ENCODE measurements at regions not wholly inside any gene's neighbourhood (a gene's known extent, or its start where the extent isn't known, plus 50 kb on each side); places are given as distances from the start of the nearest gene placed in this dataset.

DNA sequence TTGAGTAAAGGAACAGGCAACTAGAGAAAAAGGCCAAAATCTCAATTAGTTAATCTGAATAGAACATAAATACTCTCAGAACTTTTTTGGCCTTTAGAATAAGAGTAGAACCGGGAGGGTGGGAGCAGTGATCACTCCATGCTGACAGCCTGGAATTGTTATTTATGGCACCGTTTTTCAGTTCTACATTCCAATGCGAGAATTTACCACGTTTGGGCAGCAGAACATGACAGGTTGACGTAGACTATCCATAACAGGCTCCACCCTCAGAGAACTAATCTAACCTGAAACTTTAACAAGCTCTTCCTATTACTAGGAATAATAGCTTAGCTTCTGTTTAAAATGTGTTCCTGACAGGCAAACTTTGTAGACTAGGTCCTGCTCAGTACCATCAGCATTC lies 379.1 kb downstream of the SEC23A start:
- intact Hi-C loops (cut with micrococcal nuclease; ENCODE audit: unreplicated experiment): no loop called here
- CTCF ChIA-PET: interaction anchor here (1.9 kb wide), 1 partner anchor 144 kb away, joined by 5 read pairs; no protein-coding TSS in a partner anchor

DNA sequence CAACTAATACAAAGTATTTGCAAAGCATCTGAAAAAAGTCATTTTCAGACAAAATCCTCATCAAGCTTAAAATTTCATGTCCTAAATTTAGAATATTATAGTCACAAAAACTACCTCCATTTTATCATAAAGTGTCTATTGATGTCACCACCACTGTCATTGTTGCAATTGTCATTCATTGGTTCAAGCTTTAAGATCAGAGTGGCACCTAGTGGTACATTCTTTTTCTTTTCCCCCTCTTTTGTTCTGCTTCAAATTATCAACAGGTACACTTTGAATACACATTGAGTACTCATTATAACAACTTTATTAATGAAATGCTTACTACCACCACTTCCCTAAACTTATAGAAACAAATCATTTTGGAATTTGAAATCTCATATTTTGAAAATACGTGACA lies 379.8 kb downstream of the SEC23A start:
- POLR2A ChIA-PET: no interaction called here
- Histone ChIP-seq H3K27me3 (ENCODE audit: control insufficient read depth, insufficient read depth, low read length) (no peaks in the 10 kb centered on the region), H3K9me3 (ENCODE audit: control insufficient read depth, insufficient read depth, low read depth, low read length) (no peaks in the 10 kb centered on the region), H3K4me3 (ENCODE audit: low read depth in 2 of 2, low read length in 2 of 2) (no peak overlapping the region), H3K4me1 (ENCODE audit: control insufficient read depth, insufficient read depth, low read length) (no peaks in the 10 kb centered on the region), H3K36me3 (ENCODE audit: control insufficient read depth, insufficient read depth, low read length) (no peaks in the 10 kb centered on the region), H3K27ac (ENCODE audit: low read length) (no peak overlapping the region)
- no peak for DNase-seq (ENCODE audit: low read depth, low spot score)
- no peak for ATAC-seq
- TF ChIP-seq, protein P1, sequence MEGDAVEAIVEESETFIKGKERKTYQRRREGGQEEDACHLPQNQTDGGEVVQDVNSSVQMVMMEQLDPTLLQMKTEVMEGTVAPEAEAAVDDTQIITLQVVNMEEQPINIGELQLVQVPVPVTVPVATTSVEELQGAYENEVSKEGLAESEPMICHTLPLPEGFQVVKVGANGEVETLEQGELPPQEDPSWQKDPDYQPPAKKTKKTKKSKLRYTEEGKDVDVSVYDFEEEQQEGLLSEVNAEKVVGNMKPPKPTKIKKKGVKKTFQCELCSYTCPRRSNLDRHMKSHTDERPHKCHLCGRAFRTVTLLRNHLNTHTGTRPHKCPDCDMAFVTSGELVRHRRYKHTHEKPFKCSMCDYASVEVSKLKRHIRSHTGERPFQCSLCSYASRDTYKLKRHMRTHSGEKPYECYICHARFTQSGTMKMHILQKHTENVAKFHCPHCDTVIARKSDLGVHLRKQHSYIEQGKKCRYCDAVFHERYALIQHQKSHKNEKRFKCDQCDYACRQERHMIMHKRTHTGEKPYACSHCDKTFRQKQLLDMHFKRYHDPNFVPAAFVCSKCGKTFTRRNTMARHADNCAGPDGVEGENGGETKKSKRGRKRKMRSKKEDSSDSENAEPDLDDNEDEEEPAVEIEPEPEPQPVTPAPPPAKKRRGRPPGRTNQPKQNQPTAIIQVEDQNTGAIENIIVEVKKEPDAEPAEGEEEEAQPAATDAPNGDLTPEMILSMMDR (IDR thresholded peaks at IDR 0.05): no peak; the same call in 1 of the 2 replicates
- TF ChIP-seq TCF7L2 (IDR thresholded peaks at IDR 0.05; ENCODE audit: low read depth, low read length) (no peak), POLR2AphosphoS5 (IDR thresholded peaks at IDR 0.05; ENCODE audit: low read depth, low read length) (no peak), SIN3A (IDR thresholded peaks at IDR 0.05; ENCODE audit: borderline replicate concordance, insufficient read depth, low read depth, low read length) (no peak)
- TF ChIP-seq, protein P2, sequence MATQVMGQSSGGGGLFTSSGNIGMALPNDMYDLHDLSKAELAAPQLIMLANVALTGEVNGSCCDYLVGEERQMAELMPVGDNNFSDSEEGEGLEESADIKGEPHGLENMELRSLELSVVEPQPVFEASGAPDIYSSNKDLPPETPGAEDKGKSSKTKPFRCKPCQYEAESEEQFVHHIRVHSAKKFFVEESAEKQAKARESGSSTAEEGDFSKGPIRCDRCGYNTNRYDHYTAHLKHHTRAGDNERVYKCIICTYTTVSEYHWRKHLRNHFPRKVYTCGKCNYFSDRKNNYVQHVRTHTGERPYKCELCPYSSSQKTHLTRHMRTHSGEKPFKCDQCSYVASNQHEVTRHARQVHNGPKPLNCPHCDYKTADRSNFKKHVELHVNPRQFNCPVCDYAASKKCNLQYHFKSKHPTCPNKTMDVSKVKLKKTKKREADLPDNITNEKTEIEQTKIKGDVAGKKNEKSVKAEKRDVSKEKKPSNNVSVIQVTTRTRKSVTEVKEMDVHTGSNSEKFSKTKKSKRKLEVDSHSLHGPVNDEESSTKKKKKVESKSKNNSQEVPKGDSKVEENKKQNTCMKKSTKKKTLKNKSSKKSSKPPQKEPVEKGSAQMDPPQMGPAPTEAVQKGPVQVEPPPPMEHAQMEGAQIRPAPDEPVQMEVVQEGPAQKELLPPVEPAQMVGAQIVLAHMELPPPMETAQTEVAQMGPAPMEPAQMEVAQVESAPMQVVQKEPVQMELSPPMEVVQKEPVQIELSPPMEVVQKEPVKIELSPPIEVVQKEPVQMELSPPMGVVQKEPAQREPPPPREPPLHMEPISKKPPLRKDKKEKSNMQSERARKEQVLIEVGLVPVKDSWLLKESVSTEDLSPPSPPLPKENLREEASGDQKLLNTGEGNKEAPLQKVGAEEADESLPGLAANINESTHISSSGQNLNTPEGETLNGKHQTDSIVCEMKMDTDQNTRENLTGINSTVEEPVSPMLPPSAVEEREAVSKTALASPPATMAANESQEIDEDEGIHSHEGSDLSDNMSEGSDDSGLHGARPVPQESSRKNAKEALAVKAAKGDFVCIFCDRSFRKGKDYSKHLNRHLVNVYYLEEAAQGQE (IDR thresholded peaks at IDR 0.05; ENCODE audit: insufficient read depth in 1 of 2, low read depth in 2 of 2, low read length in 1 of 2): no peak
- intact Hi-C loops (cut with micrococcal nuclease; ENCODE audit: unreplicated experiment) (no loop called here), in situ Hi-C loops (cut with HindIII; ENCODE audit: low pct_unique_long_range_greater_than_20kb, low sequenced_read_pairs) (no loop called here)
- BruUV-seq (replicated peaks): no TSS peak
- CTCF ChIA-PET: interaction anchor here (1.9 kb wide), 1 partner anchor 144 kb away, joined by 5 read pairs; no protein-coding TSS in a partner anchor

More for the DNA sequence above, 379.1 kb downstream of the SEC23A start:
- no peak for TF ChIP-seq POLR2AphosphoS5 (IDR thresholded peaks at IDR 0.05; ENCODE audit: low read depth, low read length)
- TF ChIP-seq, protein P2 (IDR thresholded peaks at IDR 0.05; ENCODE audit: insufficient read depth in 1 of 2, low read depth in 2 of 2, low read length in 1 of 2): no peak
- no peak for TF ChIP-seq TCF7L2 (IDR thresholded peaks at IDR 0.05; ENCODE audit: low read depth, low read length)
- TF ChIP-seq SIN3A (IDR thresholded peaks at IDR 0.05; ENCODE audit: borderline replicate concordance, insufficient read depth, low read depth, low read length): no peak
- TF ChIP-seq, protein P1 (IDR thresholded peaks at IDR 0.05): no peak
- DNase-seq (ENCODE audit: low read depth, low spot score): no peak
- H3K4me3 ChIP-seq (ENCODE audit: low read depth in 2 of 2, low read length in 2 of 2): no peak overlapping the region
- no peaks in the 10 kb centered on the region for H3K27me3 ChIP-seq (ENCODE audit: control insufficient read depth, insufficient read depth, low read length)
- H3K36me3 ChIP-seq (ENCODE audit: control insufficient read depth, insufficient read depth, low read length): no peaks in the 10 kb centered on the region
- no peaks in the 10 kb centered on the region for H3K4me1 ChIP-seq (ENCODE audit: control insufficient read depth, insufficient read depth, low read length)
- POLR2A ChIA-PET: no interaction called here
- BruUV-seq (replicated peaks): no TSS peak
- H3K27ac ChIP-seq (ENCODE audit: low read length): no peak overlapping the region
- no peaks in the 10 kb centered on the region for H3K9me3 ChIP-seq (ENCODE audit: control insufficient read depth, insufficient read depth, low read depth, low read length)
- no peak for ATAC-seq
- in situ Hi-C loops (cut with HindIII; ENCODE audit: low pct_unique_long_range_greater_than_20kb, low sequenced_read_pairs): no loop called here

Data from Panc1 (cell line).